ENCODE measurements at regions not wholly inside any gene's neighbourhood (a gene's known extent, or its start where the extent isn't known, plus 50 kb on each side); places are given as distances from the start of the nearest gene placed in this dataset.
"Not testable (repeated sequence)": the region's sequence is repeated elsewhere in the genome, so short reads cannot be mapped to it uniquely, and the experiment has no call there.

DNA sequence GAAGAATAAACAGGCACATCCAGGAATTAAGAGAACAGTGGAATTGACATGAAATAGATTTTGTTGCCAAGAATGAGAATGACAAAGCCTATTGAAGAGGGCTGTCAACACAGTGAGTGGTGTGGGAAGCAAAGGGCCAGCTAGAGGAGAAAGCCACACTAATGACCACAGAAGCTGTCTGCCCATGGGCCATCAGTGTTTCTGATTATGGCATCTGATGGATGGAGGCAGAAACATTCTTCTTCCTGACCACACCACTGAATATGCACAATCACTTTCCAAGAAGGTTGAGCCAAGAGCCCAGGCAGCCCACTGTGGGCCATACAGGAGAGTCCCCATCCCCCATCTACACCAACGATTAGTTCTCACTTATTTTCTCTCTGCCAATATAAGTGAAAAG is 146.0 kb upstream of the SH3BP4 start:
- no peak for DNase-seq (ENCODE audit: low read depth in 2 of 3, low spot score in 1 of 3)

DNA sequence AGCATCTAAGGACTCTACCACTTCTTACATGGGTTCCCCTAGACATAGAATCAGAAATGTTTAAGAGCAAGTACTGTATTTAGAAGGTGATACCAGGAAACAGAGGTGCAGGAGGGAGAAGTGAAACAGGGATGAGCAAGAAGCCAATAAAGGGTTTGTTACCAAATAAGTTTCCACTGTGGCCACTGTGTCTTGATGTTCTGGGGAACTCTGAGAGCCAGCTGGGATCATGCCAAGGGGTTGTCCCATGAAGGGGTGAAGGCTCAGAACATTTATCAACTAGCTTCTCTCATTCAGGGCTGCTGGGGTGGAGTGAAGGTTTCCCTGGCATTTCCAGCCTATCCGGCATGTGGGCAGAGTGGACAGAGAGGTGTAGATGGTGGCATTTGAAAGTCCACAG is 147.1 kb upstream of the SH3BP4 start:
- no peak for DNase-seq (ENCODE audit: low read depth in 2 of 3, low spot score in 1 of 3)

DNA sequence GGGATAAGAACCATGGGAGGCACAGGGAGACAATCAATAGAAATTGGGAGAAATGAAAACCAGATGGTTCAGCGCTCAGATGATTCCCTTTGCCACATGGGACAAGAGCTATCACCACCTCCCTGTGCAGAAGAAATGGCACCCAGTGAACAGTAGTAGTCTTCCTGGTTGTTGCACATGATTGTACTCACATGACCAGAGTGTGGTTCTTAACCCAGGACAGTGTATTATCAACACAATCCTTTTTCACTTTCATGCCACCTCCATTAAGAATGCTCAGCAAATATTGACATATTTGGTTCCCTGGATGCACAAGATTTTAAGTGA is 149.0 kb upstream of the SH3BP4 start:
- DNase-seq (ENCODE audit: low read depth in 2 of 3, low spot score in 1 of 3): no peak

DNA sequence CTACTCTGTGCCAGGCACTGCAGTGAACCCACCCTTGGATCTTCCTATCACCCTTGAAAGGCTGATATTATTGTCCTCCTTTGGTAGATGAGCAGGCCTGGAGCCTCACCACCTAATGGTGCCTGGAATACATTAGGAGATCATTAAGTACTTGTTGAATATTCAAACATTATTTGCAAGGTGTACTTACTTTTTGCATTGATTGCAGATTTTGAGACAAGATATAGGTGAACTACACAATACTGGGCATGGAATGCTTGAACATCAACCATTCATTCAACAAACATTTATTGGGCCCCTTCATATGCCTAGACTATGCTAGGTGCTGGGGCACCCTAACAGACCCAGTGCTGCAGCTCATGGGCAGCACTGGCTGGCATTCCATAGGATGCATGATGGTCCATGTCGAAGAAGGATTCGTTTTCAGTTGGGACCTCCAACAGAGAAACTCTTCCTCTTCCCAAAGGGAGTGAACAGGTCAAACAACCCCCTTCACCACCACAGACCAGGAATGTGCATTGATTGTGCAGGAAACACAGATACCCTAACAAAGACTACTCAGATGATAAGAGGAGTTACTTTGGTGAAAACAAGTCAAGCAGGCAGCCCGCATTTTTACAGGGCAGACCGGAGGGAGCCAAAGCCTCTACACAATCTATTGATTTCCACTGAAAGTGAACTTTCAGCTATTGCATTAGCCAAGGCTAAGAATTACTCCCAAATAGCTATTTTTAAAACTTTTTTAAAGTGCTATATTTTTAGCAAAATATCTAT is 149.6 kb upstream of the SH3BP4 start:
- DNase-seq (ENCODE audit: low read depth in 2 of 3, low spot score in 1 of 3): no peak

DNA sequence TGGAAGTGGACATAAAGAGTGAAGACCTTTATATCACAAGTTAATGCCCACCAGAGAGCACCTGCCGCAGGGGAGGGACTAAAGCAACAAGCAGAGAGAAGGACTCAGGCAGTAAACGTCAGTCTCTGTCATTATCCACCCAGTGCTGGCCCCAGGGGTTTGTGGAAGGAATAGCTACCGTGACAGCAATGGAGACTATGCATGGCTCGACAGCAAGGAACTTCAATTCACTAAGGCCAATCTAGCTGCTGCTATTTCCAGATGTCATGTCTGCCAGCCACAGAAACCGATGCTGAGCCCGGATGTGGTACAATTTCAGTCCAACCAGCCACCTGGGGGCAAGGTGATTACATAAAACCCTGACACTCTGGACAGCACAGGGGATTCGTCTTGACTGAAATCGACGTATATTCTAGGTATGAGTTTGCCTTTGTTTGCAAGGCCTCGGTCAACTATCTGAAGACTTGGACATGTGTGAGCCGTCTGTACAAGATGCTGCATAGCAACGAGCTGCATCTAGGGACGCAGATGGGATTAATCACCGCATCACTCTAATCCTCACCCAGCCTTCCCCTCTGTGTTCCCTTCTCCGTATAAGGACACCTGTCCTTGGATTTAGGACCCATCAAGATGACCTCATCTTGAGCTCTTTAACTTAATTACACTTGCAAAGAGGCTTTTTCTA is 154.1 kb upstream of the SH3BP4 start:
- no peak for DNase-seq (ENCODE audit: low read depth in 2 of 3, low spot score in 1 of 3)

DNA sequence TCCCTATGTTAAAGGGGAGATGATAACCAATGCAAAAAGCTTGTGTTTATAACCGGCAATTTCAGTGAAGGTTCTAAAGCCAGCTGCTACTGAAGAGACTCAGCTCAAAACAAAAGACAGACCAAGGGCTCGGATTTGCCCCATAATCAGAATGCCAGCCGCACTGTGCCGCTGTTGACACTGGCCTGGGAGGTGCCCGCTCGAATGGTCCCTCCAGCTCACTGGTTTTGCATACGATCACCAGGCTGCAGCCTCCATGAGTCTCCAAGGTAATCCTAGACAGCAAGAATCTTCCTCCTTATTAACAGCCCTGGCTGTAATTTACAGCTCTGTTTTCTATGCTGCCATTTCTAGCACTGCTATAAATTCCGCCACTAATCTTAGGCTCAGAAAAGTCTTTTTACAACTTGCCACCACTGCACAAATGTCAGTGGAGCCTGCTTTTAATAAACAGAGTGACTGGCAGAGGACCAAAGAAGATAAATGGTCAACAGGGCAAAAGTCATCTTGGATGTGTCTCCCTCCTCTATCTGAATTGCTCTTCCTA is 155.7 kb upstream of the SH3BP4 start:
- DNase-seq (ENCODE audit: low read depth in 2 of 3, low spot score in 1 of 3): no peak

DNA sequence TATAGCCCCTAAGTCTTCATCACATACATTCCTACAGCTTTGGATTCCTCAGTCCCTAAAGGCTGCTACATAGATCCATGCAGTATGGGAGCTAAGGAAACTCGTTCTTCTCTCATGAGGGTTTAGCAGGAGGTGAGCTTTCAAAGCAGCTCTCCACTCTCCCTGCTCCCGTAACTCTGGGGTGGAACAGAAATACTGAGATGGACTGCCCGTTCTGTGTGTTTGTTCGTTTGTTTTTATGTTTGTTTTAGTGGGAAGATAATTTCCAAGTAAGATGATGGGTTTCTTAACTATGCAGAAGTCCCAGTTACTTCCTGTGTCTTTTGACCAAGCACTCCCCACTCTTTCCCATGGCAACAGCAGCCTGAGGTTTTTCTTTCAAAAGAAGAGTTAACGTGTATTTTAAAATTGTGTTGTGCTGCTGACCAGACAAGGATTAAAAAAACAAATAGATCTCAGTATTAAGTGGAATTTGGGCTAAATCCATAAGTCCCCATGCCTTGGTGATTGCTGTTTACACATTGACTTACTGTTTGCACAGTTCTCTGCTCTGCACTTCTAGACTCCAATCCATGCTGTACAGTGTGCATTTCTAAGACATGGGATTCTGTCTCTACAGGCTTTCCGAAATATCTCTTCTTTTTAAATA is 156.4 kb upstream of the SH3BP4 start:
- DNase-seq (ENCODE audit: low read depth in 2 of 3, low spot score in 1 of 3): no peak

DNA sequence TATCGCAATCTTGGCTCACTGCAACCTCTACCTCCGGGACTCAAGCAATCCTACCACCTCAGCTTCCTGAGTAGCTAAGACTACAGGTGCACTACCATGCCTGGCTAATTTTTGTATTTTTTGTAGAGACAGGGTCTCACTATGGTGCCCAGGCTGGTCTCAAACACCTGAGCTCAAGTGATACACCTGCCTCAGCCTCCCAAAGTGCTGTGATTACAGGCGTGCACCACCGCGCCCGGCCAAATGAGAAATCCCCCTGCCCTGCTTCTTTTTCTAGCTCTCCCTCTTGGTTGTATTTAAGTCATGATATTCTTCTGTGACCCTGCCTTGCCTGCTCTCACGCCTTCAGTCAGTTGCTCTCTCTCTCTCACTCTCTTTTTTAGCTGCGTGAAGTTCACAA is 157.0 kb upstream of the SH3BP4 start:
- no peak for DNase-seq (ENCODE audit: low read depth in 2 of 3, low spot score in 1 of 3)

DNA sequence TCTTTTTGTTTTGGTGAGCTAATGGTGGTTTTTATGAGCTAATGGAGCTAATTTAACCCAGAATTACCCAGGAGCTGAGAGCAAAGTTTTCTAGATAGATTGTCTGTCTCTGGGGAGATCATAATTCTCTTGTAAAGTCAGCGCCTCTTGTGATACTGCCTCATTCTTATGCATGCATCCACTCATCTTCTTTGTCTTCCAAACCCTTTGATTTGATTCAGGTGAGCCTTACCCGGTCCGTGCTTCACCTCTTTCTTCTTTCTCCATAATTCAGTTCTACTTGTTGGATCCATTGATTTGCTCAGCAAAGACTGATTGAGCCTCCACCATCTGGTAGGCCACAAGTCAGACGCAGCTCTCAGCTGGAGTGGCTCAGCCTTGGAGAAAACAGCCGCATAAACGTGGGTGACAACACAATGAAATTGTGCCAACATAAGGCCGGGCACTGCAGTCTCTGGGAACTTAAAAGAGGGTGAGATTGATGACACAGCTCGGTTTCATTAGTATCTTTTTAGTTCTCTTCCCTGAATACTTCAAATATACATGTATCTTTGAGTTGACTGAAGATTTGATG is 158.5 kb upstream of the SH3BP4 start:
- no peak for DNase-seq (ENCODE audit: low read depth in 2 of 3, low spot score in 1 of 3)

DNA sequence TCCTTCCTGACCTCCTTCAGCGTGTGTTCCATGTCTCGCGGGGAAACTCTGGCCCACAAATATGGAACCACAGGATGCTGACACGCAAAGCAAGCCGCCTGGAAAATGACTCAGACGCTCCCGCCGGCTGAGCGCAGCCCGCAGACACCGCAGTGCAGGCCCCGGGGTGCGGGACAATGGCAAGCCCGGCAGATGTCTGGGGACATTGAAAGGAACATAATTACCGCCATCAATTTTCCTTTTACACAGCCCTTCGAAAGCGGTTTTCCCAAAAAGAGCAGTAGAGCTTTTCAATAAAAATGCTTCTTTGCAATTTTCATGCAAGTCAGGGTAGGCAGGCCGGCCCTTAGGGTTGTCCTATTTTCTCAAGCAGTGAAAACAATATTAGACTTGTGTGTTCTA is 159.2 kb upstream of the SH3BP4 start:
- no peak for DNase-seq (ENCODE audit: low read depth in 2 of 3, low spot score in 1 of 3)

DNA sequence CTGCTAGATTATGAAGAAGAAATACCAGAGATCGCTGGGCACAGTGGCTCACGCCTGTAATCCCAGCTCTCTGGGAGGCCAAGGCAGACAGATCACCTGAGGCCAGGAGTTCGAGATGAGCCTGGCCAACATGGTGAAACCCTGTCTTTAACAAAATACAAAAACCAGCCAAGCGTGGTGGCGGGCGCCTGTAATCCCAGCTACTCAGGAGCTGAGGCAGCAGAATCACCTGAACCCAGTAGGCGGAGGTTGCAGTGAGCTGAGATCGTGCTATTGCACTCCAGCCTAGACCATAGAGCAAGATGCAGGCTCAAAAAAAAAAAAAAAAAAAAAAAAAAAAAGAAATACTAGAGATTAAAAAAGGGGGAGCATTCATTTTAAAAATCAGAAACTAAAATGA is 159.7 kb upstream of the SH3BP4 start:
- DNase-seq (ENCODE audit: low read depth in 2 of 3, low spot score in 1 of 3): not testable (repeated sequence)

DNA sequence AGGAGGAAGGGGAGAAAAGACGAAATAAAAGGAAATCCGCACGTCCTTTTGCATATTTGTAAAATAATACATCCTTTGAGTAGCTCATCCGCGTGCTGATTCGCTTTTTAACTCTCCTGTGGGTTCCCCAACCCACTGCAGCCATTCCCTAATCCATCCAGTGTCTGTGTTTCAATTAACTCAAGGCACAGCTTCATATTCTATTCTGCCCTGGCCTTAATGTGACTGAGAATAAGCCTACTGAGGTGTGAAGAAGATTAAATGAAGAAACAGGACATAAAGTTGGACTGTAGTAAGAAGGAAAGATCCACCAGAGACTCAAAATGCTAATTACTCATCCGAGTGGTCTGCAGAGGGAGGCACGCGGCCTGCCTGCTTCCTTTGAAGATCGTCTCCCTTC is 161.4 kb upstream of the SH3BP4 start:
- DNase-seq (ENCODE audit: low read depth in 2 of 3, low spot score in 1 of 3): no peak

DNA sequence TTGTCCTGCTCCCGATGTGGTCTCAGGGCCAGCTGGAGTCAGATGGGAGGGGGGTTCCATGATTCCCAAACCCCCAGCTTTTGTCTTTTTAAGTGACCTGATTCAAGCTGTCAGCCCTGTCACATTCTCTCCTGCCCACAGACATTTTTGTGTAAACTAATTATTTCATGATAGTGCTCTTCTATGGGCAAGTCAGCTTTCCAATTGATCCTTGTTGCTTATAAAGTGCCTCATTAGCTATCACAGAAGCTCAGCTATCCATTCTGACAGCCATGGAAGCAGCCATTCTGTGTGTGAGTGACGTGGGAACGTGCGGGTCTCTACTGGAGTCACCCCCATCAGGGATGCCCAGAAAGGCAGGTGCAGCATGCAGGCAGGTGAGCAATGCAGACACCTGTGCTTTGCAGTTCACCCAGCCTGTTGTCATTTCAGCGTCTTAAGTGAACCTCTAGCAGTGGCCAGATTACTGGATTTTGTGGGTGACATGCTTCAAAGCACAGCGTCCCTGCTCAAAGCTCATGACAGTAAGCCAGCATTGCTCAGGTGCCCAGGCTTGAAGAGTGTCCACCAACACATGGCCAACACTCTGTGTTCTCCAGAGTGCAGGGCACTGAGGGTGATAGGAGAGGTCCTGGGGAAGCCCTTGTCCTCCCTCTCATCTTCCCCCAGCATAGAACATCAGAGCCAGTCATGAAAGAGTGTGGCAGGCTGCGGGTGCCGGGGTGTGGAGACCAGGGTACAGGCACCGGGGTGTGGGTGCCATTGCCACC is 162.1 kb upstream of the SH3BP4 start:
- DNase-seq (ENCODE audit: low read depth in 2 of 3, low spot score in 1 of 3): no peak

DNA sequence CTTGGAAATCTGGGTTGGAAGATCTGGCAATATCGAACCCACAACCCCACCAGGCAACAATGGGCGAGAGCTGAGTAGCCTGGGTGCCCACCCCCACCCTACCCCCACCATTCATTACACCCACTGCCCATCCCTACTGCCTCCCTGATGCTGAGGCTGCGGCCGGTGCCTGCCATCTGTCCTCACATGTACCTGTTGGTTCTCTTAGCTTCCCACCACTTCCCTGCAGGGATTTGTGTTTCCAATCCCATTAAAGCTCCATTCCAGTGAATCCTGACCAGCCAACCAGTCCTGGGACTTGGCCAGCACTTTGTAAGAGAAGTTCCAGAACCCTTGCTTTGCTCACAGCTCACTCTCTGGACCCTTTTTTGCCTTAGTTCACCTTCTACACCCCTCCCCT is 163.0 kb upstream of the SH3BP4 start:
- DNase-seq (ENCODE audit: low read depth in 2 of 3, low spot score in 1 of 3): no peak

DNA sequence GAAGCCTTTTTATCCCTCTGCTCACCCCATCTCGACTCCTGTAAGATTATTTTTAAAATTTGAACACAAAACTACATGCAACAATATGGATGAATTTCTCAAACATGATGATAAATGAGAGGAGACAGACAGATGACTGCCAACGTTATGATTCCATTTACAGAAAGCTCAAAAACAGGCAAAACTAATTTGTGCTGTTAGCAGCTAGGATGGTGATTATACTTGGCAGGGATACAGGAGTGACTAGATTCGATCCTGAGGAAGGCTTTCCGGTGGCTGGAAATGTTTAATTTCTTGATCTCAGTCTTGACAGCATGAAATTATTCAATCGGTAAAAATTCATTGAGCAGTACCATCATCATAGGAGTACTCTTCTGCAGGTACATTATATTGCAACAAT is 163.4 kb upstream of the SH3BP4 start:
- DNase-seq (ENCODE audit: low read depth in 2 of 3, low spot score in 1 of 3): no peak

DNA sequence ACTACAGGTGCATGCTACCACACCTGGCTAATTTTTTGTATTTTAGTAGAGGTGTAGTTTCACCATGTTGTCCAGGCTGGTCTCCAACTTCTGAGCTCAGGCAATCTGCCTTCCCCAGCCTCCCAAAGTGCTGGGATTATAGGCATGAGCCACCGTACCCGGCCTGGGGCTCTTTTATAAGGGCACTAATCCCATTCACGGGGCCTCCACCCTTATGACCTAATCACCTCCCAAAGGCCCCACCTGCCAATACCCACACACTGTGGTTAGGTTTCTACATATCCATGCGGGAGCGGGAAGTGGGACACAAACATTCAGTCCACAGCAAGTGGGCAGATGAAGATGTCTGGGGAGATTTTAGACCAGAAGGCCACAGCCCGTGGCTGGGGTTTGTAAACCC is 164.7 kb upstream of the SH3BP4 start:
- DNase-seq (ENCODE audit: low read depth in 2 of 3, low spot score in 1 of 3): no peak

DNA sequence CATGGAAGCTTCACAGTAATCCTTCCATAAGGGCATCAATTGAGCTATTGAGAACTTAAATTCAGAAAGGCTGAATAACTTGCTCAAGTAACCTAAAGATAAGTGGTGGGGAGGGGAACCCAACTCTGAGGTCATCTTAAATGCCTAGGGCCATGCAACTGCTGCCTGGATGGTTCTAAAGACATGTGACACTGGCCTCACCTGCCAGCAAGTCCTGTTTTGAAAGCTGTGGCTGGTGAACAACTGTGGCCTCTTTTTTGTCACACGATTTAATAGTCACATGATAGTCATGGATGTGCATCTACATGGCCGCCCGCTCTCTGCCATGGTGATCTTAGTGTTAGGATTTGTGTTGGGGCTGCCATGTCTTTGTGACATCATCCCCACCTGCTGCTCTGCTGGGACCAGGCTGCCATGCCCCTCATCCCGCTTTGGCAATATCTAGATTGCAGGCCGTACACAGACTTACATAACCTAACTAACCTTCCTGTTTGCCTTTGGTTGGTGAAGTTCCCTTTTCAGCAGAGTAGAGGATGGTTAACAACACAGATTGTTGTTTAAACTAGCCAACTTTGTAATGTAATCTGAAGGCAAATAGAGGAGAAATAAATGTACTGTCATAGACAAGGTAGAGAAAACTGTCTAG is 177.9 kb upstream of the SH3BP4 start:
- DNase-seq (ENCODE audit: low read depth in 2 of 3, low spot score in 1 of 3): no peak

DNA sequence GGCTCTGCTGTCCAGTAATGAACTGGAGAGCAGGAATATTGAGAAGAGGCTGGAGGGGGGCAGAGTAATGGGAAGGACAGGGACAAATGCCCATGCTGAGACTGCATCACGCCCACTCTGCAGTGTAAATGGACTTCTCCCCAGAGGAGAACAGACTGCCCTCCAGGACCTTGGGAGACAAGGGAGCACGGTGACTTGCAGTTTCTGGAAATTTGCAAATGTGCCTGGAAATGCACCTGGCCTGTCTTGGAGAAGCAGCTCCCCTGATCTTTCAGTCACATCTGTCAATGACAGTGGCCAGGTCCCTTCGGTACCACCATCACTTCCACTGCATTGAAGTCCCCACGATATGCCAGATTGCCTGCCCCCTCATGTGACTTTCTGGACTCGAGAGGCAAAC is 178.7 kb upstream of the SH3BP4 start:
- DNase-seq (ENCODE audit: low read depth in 2 of 3, low spot score in 1 of 3): no peak

DNA sequence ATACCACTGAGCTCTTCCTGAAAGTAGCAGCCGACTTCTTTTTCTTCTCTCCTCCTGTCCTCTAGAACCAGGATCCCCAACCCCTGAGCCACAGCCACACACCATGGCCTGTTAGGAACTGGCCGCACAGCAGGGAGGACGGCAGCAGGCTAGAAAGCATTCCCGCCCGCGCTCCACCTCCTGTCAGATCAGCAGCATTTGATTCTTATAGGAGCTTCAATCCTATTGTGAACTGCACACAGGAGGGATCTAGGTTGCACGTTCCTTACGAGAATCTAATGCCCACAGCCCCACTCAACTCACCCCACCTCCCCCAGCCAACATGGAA is 179.1 kb upstream of the SH3BP4 start:
- no peak for DNase-seq (ENCODE audit: low read depth in 2 of 3, low spot score in 1 of 3)

DNA sequence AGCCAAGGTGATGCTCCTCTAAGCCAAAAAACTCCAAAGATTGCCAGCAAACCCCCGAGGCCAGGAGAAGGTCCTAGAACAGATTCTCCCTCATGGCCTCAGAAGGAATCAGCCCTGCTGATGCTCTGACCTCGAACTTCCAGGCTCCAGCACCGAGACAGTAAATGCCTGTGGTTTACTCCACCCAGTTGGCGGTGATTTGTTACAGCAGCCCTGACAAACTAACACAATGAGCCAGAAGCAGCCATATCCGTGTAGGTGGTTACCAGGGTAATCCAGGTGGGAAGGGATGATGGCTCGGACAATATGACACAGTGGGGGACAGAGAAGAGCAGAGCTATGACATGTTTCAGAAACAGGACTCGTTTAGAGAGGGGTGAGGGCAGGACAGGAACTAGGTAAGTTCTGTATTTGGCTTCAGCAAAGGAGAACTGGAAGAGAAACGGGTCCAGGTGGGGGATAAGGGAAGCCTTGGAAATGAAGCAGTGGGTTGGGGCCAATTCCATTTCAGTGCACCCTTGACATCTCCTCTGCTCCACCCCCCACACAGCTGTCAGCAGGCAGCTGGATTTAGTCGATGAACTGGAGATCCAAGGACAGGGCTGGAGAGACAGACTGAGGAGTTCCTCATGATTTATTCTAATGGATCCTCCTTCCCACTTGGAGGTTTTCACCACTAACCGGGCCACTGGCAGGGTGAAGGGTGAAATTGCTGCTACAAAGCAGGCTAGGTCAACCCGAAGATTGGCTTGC is 179.7 kb upstream of the SH3BP4 start:
- DNase-seq (ENCODE audit: low read depth in 2 of 3, low spot score in 1 of 3): no peak
